Smooth muscle cell (in vitro differentiated cells): ENCODE measurements at regions not wholly inside any gene's neighbourhood (a gene's known extent, or its start where the extent isn't known, plus 50 kb on each side); places are given as distances from the start of the nearest gene placed in this dataset.

Experiments
- DNase-seq: peaks from one replicate; lab custom pipeline; 2025; ENCODE audit not compliant: unreplicated experiment; lab: John Stamatoyannopoulos, UW
- H2AFZ ChIP-seq: fragments of 200-600 bp; sonication (generic); 2 replicates; pipeline ENCODE4 v1.6.0; 2016; ENCODE audit warnings: antibody characterized with exemption, low read depth, mild to moderate bottlenecking
- H3F3A ChIP-seq: fragments of 200-600 bp; sonication (generic); 2 replicates; pipeline ENCODE4 v1.6.0; 2017; ENCODE audit warnings: antibody characterized with exemption, low read depth
- H3K27ac ChIP-seq: fragments of 200-600 bp; sonication (generic); 2 replicates; pipeline ENCODE4 v1.5.1; 2016; ENCODE audit warnings: low read depth, mild to moderate bottlenecking
- H3K27me3 ChIP-seq: fragments of 200-600 bp; sonication (generic); 2 replicates; pipeline ENCODE4 v1.6.1; 2016; ENCODE audit warnings: low read depth, mild to moderate bottlenecking
- H3K36me3 ChIP-seq: fragments of 200-600 bp; sonication (generic); 2 replicates; pipeline ENCODE4 v1.5.1; 2016; ENCODE audit warnings: low read depth
- H3K4me1 ChIP-seq: fragments of 200-600 bp; sonication (generic); 2 replicates; pipeline ENCODE4 v1.5.1; 2016; ENCODE audit warnings: low read depth
- H3K4me2 ChIP-seq: fragments of 200-600 bp; sonication (generic); 2 replicates; pipeline ENCODE4 v1.6.0; 2016; ENCODE audit warnings: mild to moderate bottlenecking
- H3K4me3 ChIP-seq: fragments of 200-600 bp; sonication (generic); 2 replicates; pipeline ENCODE4 v1.5.1; 2016; ENCODE audit warnings: mild to moderate bottlenecking
- H3K79me2 ChIP-seq: fragments of 200-600 bp; sonication (generic); 2 replicates; pipeline ENCODE4 v1.6.0; 2016; ENCODE audit warnings: low read depth, mild to moderate bottlenecking
- H3K9ac ChIP-seq: fragments of 200-600 bp; sonication (generic); 2 replicates; pipeline ENCODE4 v1.6.0; 2016; ENCODE audit warnings: low read depth
- H3K9me3 ChIP-seq: fragments of 200-600 bp; sonication (generic); replicated peaks from 2 replicates; pipeline ENCODE4 v1.5.1; 2016; ENCODE audit warnings: low read depth
- H4K20me1 ChIP-seq: fragments of 200-600 bp; sonication (generic); 2 replicates; pipeline ENCODE4 v1.6.0; 2016; ENCODE audit warnings: low read depth
- WGBS: methylation state at CpG from one replicate; pipeline ENCODE4 v1.1.7; 2016; ENCODE audit warnings: low lambda C conversion rate; 5-methylcytosine and 5-hydroxymethylcytosine counted together
- TF ChIP-seq, protein P1 (sequence below): fragments of 200-600 bp; sonication (generic); IDR thresholded peaks from 2 replicates; pipeline ENCODE4 v1.5.1; 2017; ENCODE audit warnings: borderline replicate concordance, mild to moderate bottlenecking, antibody characterized with exemption; ENCODE audit not compliant: insufficient read depth, poor library complexity, severe bottlenecking

DNA sequence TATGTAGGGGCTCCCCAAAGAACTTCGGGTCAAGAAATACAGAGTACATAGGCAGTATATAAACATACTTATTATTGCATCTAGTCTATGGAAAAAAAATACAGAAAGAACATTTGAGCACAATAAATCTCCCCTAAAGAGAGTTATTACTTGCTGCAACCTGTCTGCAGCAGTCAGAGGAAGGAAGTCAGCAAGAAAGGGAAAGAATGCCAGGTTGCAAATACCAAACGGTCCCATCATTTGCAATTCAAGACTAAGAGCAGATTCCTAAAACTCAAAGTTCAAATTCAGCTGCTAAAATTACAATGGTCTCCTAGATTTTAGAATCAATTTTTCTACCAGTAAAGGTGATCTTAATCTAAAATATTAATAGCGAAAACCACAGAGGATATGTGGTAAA, 236.2 kb upstream of the NUDT6 start:
- no peak for DNase-seq
- no peaks in the 10 kb centered on the region for H4K20me1 ChIP-seq
- no peaks in the 10 kb centered on the region for H3K27me3 ChIP-seq
- no peaks in the 10 kb centered on the region for H3K4me1 ChIP-seq
- no peaks in the 10 kb centered on the region for H3K36me3 ChIP-seq
- H3F3A ChIP-seq = no peaks in the 10 kb centered on the region
- no peaks in the 10 kb centered on the region for H3K9me3 ChIP-seq
- no peak overlapping the region for H3K27ac ChIP-seq
- H3K4me3 ChIP-seq = no peak overlapping the region
- TF ChIP-seq, protein P1, sequence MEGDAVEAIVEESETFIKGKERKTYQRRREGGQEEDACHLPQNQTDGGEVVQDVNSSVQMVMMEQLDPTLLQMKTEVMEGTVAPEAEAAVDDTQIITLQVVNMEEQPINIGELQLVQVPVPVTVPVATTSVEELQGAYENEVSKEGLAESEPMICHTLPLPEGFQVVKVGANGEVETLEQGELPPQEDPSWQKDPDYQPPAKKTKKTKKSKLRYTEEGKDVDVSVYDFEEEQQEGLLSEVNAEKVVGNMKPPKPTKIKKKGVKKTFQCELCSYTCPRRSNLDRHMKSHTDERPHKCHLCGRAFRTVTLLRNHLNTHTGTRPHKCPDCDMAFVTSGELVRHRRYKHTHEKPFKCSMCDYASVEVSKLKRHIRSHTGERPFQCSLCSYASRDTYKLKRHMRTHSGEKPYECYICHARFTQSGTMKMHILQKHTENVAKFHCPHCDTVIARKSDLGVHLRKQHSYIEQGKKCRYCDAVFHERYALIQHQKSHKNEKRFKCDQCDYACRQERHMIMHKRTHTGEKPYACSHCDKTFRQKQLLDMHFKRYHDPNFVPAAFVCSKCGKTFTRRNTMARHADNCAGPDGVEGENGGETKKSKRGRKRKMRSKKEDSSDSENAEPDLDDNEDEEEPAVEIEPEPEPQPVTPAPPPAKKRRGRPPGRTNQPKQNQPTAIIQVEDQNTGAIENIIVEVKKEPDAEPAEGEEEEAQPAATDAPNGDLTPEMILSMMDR = no peak
- H2AFZ ChIP-seq = no peak overlapping the region
- H3K4me2 ChIP-seq = no peak overlapping the region
- H3K79me2 ChIP-seq = no peaks in the 10 kb centered on the region
- 29% methylated on average over 3 of the region's 3 CpGs for WGBS
- no peak overlapping the region for H3K9ac ChIP-seq

DNA sequence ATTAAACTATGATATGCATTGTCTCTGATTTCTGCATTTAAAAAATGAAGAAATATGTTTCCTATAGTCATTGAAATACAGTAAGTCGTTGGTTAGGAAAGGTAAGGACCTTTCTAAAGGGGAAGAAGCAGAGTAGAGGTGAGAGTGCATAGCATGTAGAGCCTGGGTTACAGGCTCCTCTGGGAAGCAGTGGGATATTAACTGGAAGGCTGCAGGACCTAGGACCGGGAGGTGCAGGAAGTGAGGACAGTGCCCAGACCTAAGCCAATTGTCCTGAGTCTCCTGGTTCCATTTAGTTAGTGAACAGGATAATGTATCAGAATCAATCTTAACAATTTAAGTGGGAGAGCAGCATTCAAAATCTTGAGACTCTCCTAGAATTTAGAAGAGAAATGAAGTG, 237.1 kb upstream of the NUDT6 start:
- no peaks in the 10 kb centered on the region for H3F3A ChIP-seq
- no peaks in the 10 kb centered on the region for H4K20me1 ChIP-seq
- H3K9ac ChIP-seq = no peak overlapping the region
- no peak overlapping the region for H3K27ac ChIP-seq
- 45% methylated on average over 2 of the region's 2 CpGs for WGBS
- no peaks in the 10 kb centered on the region for H3K4me1 ChIP-seq
- H2AFZ ChIP-seq = no peak overlapping the region
- no peaks in the 10 kb centered on the region for H3K27me3 ChIP-seq
- no peaks in the 10 kb centered on the region for H3K36me3 ChIP-seq
- H3K4me3 ChIP-seq = no peak overlapping the region
- H3K9me3 ChIP-seq = no peaks in the 10 kb centered on the region
- no peaks in the 10 kb centered on the region for H3K79me2 ChIP-seq
- no peak overlapping the region for H3K4me2 ChIP-seq
- no peak for DNase-seq
- TF ChIP-seq, protein P1 = no peak

DNA sequence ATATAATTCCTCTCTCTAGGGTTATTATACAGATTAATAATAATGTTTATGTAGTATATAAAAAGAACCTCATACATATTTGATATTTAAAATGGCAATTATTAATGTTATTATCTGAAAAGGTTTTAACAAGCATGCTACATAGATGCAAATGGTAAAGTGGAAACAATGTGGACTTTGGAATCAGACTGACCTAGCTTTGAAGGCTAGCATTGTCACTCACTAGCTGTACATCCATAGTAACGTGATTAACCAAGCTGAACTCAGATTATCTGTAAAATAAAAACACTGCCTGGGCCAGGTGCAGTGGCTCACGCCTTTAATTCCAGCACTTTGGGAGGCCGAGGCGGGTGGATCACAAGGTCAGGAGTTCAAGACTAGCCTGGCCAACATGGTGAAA, 233.7 kb upstream of the SPRY1 start:
- Histone ChIP-seq H3K36me3 (no peaks in the 10 kb centered on the region), H3K27ac (no peak overlapping the region), H2AFZ (no peak overlapping the region), H3K9ac (no peak overlapping the region), H3K9me3 (no peaks in the 10 kb centered on the region), H3K79me2 (no peaks in the 10 kb centered on the region), H3K4me1 (no peaks in the 10 kb centered on the region), H4K20me1 (no peaks in the 10 kb centered on the region), H3K4me2 (no peak overlapping the region), H3K4me3 (no peak overlapping the region), H3K27me3 (no peaks in the 10 kb centered on the region), H3F3A (no peaks in the 10 kb centered on the region)
- no peak for DNase-seq
- WGBS = 94% methylated on average over 4 of the region's 4 CpGs
- TF ChIP-seq, protein P1 = no peak

DNA sequence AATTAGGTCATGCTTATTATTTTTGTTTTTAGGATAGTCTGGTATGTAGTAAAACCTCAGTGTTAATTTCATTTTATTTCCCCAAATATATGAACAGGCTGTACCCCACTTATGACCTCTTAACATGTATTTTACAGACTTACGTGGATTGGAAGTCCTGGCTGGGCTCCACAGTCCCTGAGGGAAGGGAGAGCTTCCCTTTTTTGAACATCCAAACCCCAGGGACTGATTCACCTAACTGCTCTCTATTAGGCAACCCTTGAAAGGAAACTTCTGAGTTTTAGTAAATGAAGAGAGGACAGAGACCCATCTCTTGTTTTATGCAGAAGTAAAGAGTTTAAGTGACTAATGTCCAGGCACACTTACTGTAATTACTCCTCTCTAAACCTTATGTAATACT, 233.1 kb upstream of the SPRY1 start:
- H4K20me1 ChIP-seq = no peaks in the 10 kb centered on the region
- no peak for DNase-seq
- H3K27ac ChIP-seq = no peak overlapping the region
- no peak overlapping the region for H3K4me3 ChIP-seq
- H3K79me2 ChIP-seq = no peaks in the 10 kb centered on the region
- no peak overlapping the region for H2AFZ ChIP-seq
- H3K9ac ChIP-seq = no peak overlapping the region
- H3K36me3 ChIP-seq = no peaks in the 10 kb centered on the region
- no peak overlapping the region for H3K4me2 ChIP-seq
- H3K4me1 ChIP-seq = no peaks in the 10 kb centered on the region
- H3K27me3 ChIP-seq = no peaks in the 10 kb centered on the region
- H3F3A ChIP-seq = no peaks in the 10 kb centered on the region
- H3K9me3 ChIP-seq = no peaks in the 10 kb centered on the region
- WGBS = 87% methylated on average over 1 of the region's 1 CpG
- TF ChIP-seq, protein P1 = no peak
